ENCODE measurements at regions not wholly inside any gene's neighbourhood (a gene's known extent, or its start where the extent isn't known, plus 50 kb on each side); places are given as distances from the start of the nearest gene placed in this dataset.

- CTCF ChIA-PET = no interaction called here
- no peaks in the 10 kb centered on the region for H3K27me3 ChIP-seq (replicated peaks; ENCODE audit: control insufficient read depth, insufficient read depth, low read length)
- H3K4me1 Mint-ChIP-seq (ENCODE audit: low read depth, unreplicated experiment) = peaks cover 10% of the 10 kb centered on the region
- H3K27ac Mint-ChIP-seq (ENCODE audit: unreplicated experiment) = no peak overlapping the region
- H3K9me3 ChIP-seq = no peaks in the 10 kb centered on the region
- H3K36me3 ChIP-seq (ENCODE audit: control insufficient read depth, insufficient read depth, low read length) = no peaks in the 10 kb centered on the region
- H3K4me3 ChIP-seq (ENCODE audit: low read depth, low read length) = no peak overlapping the region
- no peak overlapping the region for H3K4me3 Mint-ChIP-seq (ENCODE audit: unreplicated experiment)
- no peak for DNase-seq
- no peaks in the 10 kb centered on the region for H3K27me3 Mint-ChIP-seq (ENCODE audit: insufficient read depth, unreplicated experiment)
- POLR2A ChIA-PET = no interaction called here
- no peaks in the 10 kb centered on the region for H3K9me3 Mint-ChIP-seq (ENCODE audit: unreplicated experiment)
- peaks cover 12% of the 10 kb centered on the region for H3K4me1 ChIP-seq
- no peak for TF ChIP-seq CTCF (IDR thresholded peaks at IDR 0.05; ENCODE audit: insufficient read depth in 1 of 2, low read depth in 1 of 2, low read length in 1 of 2, severe bottlenecking in 1 of 2, unreplicated experiment in 1 of 2)
- H3K36me3 Mint-ChIP-seq (ENCODE audit: insufficient read depth, unreplicated experiment) = no peaks in the 10 kb centered on the region
- no TSS peak for BruUV-seq (replicated peaks)
- intact Hi-C loops (cut with micrococcal nuclease; ENCODE audit: unreplicated experiment) = loop anchor here (5.0 kb wide), 2 partner anchors 41 to 204 kb away; no protein-coding TSS in a partner anchor
Measured at GRCh38 chr18:42231796-42232195, 276.8 kb downstream of the PIK3C3 start.

DNA sequence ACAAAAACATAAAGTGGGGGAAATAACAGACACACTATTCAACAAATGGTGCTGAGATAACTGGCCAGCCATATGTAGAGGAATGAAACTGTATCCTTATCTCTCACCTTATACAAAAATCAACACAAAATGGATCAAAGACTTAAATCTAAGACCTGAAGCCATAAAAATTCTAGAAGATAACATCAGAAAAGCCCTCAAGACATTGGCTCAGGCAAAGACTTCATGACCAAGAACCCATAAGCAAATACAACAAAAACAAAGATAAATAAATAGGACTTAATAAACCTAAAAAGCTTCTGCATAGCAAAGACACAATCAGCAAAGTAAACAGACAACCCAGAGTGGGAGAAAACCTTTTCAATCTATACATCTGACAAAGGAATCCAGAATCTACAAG is 278.9 kb downstream of the PIK3C3 start:
- ChIA-PET CTCF (no interaction called here), POLR2A (no interaction called here)
- intact Hi-C loops (cut with micrococcal nuclease; ENCODE audit: unreplicated experiment) = loop anchor here (5.0 kb wide), 2 partner anchors 38 to 207 kb away; no protein-coding TSS in a partner anchor
- Mint-ChIP-seq H3K9me3 (ENCODE audit: unreplicated experiment) (no peaks in the 10 kb centered on the region), H3K27me3 (ENCODE audit: insufficient read depth, unreplicated experiment) (no peaks in the 10 kb centered on the region), H3K4me1 (ENCODE audit: low read depth, unreplicated experiment) (peaks cover 10% of the 10 kb centered on the region), H3K27ac (ENCODE audit: unreplicated experiment) (no peak overlapping the region), H3K4me3 (ENCODE audit: unreplicated experiment) (no peak overlapping the region), H3K36me3 (ENCODE audit: insufficient read depth, unreplicated experiment) (no peaks in the 10 kb centered on the region)
- H3K9me3 ChIP-seq = no peaks in the 10 kb centered on the region
- peaks cover 12% of the 10 kb centered on the region for H3K4me1 ChIP-seq
- no TSS peak for BruUV-seq (replicated peaks)
- no peaks in the 10 kb centered on the region for H3K36me3 ChIP-seq (ENCODE audit: control insufficient read depth, insufficient read depth, low read length)
- no peak for TF ChIP-seq CTCF (IDR thresholded peaks at IDR 0.05; ENCODE audit: insufficient read depth in 1 of 2, low read depth in 1 of 2, low read length in 1 of 2, severe bottlenecking in 1 of 2, unreplicated experiment in 1 of 2)
- H3K4me3 ChIP-seq (ENCODE audit: low read depth, low read length) = no peak overlapping the region
- H3K27me3 ChIP-seq (replicated peaks; ENCODE audit: control insufficient read depth, insufficient read depth, low read length) = no peaks in the 10 kb centered on the region
- DNase-seq = peak in 1 of 2 experiments; percentile 22

DNA sequence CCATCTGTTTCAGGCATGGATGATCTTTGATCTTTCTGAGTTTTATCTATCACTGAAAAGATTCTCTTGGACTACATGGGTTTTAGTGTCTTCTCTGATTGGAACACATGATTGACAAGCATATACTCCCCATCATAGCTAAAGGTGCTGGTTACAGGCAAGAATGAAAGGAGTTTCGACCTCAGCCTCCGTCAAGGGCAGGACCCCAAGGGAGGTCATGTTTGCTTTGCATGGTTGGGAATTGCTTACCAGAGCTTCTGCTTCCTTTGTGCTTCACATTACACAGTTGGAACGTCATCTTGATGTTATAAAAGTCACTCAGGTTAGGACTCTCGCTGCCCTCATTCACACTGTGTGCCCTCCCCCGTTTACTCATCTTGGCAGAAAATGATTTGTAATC is 287.7 kb downstream of the PIK3C3 start:
- Histone ChIP-seq H3K4me1 (no peaks in the 10 kb centered on the region), H3K36me3 (ENCODE audit: control insufficient read depth, insufficient read depth, low read length) (no peaks in the 10 kb centered on the region), H3K4me3 (ENCODE audit: low read depth, low read length) (no peak overlapping the region), H3K9me3 (no peaks in the 10 kb centered on the region), H3K27me3 (replicated peaks; ENCODE audit: control insufficient read depth, insufficient read depth, low read length) (no peaks in the 10 kb centered on the region)
- no peak overlapping the region for H3K4me3 Mint-ChIP-seq (ENCODE audit: unreplicated experiment)
- intact Hi-C loops (cut with micrococcal nuclease; ENCODE audit: unreplicated experiment) = no loop called here
- TF ChIP-seq CTCF (IDR thresholded peaks at IDR 0.05; ENCODE audit: insufficient read depth in 1 of 2, low read depth in 1 of 2, low read length in 1 of 2, severe bottlenecking in 1 of 2, unreplicated experiment in 1 of 2) = no peak
- DNase-seq = peak; percentile 43 to 50
- no peak overlapping the region for H3K27ac Mint-ChIP-seq (ENCODE audit: unreplicated experiment)
- H3K36me3 Mint-ChIP-seq (ENCODE audit: insufficient read depth, unreplicated experiment) = no peaks in the 10 kb centered on the region
- CTCF ChIA-PET = interaction anchor here (1.3 kb wide), 1 partner anchor 129 kb away, joined by 3 read pairs; no protein-coding TSS in a partner anchor
- no peaks in the 10 kb centered on the region for H3K27me3 Mint-ChIP-seq (ENCODE audit: insufficient read depth, unreplicated experiment)
- no peaks in the 10 kb centered on the region for H3K9me3 Mint-ChIP-seq (ENCODE audit: unreplicated experiment)
- BruUV-seq (replicated peaks) = no TSS peak
- no peaks in the 10 kb centered on the region for H3K4me1 Mint-ChIP-seq (ENCODE audit: low read depth, unreplicated experiment)
- POLR2A ChIA-PET = no interaction called here
